ENCODE measurements at regions not wholly inside any gene's neighbourhood (a gene's known extent, or its start where the extent isn't known, plus 50 kb on each side); places are given as distances from the start of the nearest gene placed in this dataset.

GRCh38 chr1:50357186-50357585, 66.1 kb downstream of the DMRTA2 start:
- TF ChIP-seq ZNF311 (CRISPR knock-in tag; IDR thresholded peaks at IDR 0.05): no peak
- no peak for TF ChIP-seq POLR2AphosphoS2 (IDR thresholded peaks at IDR 0.05; ENCODE audit: low read length)
- TF ChIP-seq CREM (IDR thresholded peaks at IDR 0.05; ENCODE audit: low read depth): no peak
- no peak for TF ChIP-seq BMI1 (IDR thresholded peaks at IDR 0.05; ENCODE audit: low read length)
- TF ChIP-seq EZH2 (IDR thresholded peaks at IDR 0.05; ENCODE audit: borderline replicate concordance, low read depth, low read length): no peak
- TF ChIP-seq IRF2 (CRISPR knock-in tag; IDR thresholded peaks at IDR 0.05): no peak
